ENCODE measurements at regions not wholly inside any gene's neighbourhood (a gene's known extent, or its start where the extent isn't known, plus 50 kb on each side); places are given as distances from the start of the nearest gene placed in this dataset.

DNA sequence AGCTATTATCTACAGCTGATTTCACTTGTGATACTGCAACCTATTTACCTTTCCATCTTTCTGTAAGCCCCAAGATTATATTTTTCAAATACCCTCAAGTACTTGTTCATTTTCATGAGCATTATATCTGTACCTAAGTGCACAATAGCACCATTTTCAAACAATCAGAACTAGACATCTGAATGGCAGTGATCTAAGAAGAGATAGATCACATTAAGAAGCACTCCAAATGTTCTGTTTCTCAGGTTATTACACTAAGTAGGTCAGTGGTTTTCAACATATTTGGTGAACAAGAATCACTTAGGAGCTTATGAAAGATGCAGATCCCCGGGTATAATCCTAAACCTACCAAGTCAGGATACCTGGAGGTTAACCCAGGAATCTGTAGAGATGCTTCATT lies 872.7 kb downstream of the DCDC2C start:
- no peak overlapping the region for H3K27ac ChIP-seq (ENCODE audit: low read depth, low read length)
- H3K36me3 ChIP-seq (ENCODE audit: control insufficient read depth, low read length), result no peaks in the 10 kb centered on the region
- no peak for TF ChIP-seq EZH2phosphoT487 (IDR thresholded peaks at IDR 0.05; ENCODE audit: borderline replicate concordance, low read length)
- TF ChIP-seq, protein P1, sequence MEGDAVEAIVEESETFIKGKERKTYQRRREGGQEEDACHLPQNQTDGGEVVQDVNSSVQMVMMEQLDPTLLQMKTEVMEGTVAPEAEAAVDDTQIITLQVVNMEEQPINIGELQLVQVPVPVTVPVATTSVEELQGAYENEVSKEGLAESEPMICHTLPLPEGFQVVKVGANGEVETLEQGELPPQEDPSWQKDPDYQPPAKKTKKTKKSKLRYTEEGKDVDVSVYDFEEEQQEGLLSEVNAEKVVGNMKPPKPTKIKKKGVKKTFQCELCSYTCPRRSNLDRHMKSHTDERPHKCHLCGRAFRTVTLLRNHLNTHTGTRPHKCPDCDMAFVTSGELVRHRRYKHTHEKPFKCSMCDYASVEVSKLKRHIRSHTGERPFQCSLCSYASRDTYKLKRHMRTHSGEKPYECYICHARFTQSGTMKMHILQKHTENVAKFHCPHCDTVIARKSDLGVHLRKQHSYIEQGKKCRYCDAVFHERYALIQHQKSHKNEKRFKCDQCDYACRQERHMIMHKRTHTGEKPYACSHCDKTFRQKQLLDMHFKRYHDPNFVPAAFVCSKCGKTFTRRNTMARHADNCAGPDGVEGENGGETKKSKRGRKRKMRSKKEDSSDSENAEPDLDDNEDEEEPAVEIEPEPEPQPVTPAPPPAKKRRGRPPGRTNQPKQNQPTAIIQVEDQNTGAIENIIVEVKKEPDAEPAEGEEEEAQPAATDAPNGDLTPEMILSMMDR (IDR thresholded peaks at IDR 0.05; ENCODE audit: low read depth, low read length, poor library complexity, severe bottlenecking), result no peak
- no peak overlapping the region for H3K4me3 ChIP-seq (ENCODE audit: low read length)
- H3K4me2 ChIP-seq (ENCODE audit: low read length), result no peak overlapping the region
- H3F3A ChIP-seq (ENCODE audit: control insufficient read depth, insufficient read depth), result no peaks in the 10 kb centered on the region
- H3K79me2 ChIP-seq (ENCODE audit: control insufficient read depth, low read length), result no peaks in the 10 kb centered on the region
- no peaks in the 10 kb centered on the region for H4K20me1 ChIP-seq (ENCODE audit: control insufficient read depth, insufficient read depth, low read depth, low read length)
- H3K9me3 ChIP-seq (ENCODE audit: control insufficient read depth, insufficient read depth, low read length), result no peaks in the 10 kb centered on the region
- no peaks in the 10 kb centered on the region for H3K4me1 ChIP-seq (ENCODE audit: control insufficient read depth, low read length)
- no peaks in the 10 kb centered on the region for H3K27me3 ChIP-seq (ENCODE audit: control insufficient read depth, low read length)
- no peaks in the 10 kb centered on the region; the same call in 1 of the 2 replicates for H3K9me2 ChIP-seq (replicated peaks; ENCODE audit: control insufficient read depth, low read length)

DNA sequence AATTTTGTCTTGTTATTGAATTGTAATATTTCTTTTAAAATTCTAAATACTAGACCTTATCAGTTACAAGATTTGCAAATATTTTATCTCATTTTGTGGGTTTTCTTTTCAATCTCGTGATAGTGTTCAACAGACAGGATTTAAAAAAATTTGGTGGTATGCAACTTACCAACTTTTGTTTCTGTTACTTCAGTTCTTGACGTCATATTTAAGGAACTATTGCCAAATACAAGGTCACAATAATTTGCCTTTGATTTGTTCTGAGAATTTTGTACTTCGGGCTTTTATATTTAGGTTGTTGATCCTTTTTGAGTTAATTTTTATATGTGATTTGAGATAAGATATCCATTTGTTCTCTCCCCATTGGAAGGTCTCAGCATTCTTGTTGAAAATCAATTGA lies 876.6 kb downstream of the DCDC2C start:
- Histone ChIP-seq H3K4me2 (ENCODE audit: low read length) (no peak overlapping the region), H3K9me2 (replicated peaks; ENCODE audit: control insufficient read depth, low read length) (no peaks in the 10 kb centered on the region; the same call in 1 of the 2 replicates), H3K9me3 (ENCODE audit: control insufficient read depth, insufficient read depth, low read length) (no peaks in the 10 kb centered on the region), H3K27ac (ENCODE audit: low read depth, low read length) (no peak overlapping the region), H3K4me1 (ENCODE audit: control insufficient read depth, low read length) (no peaks in the 10 kb centered on the region), H3F3A (ENCODE audit: control insufficient read depth, insufficient read depth) (no peaks in the 10 kb centered on the region), H3K36me3 (ENCODE audit: control insufficient read depth, low read length) (no peaks in the 10 kb centered on the region), H4K20me1 (ENCODE audit: control insufficient read depth, insufficient read depth, low read depth, low read length) (no peaks in the 10 kb centered on the region), H3K4me3 (ENCODE audit: low read length) (no peak overlapping the region), H3K79me2 (ENCODE audit: control insufficient read depth, low read length) (no peaks in the 10 kb centered on the region), H3K27me3 (ENCODE audit: control insufficient read depth, low read length) (no peaks in the 10 kb centered on the region)
- TF ChIP-seq, protein P1 (IDR thresholded peaks at IDR 0.05; ENCODE audit: low read depth, low read length, poor library complexity, severe bottlenecking), result no peak
- TF ChIP-seq EZH2phosphoT487 (IDR thresholded peaks at IDR 0.05; ENCODE audit: borderline replicate concordance, low read length), result no peak

DNA sequence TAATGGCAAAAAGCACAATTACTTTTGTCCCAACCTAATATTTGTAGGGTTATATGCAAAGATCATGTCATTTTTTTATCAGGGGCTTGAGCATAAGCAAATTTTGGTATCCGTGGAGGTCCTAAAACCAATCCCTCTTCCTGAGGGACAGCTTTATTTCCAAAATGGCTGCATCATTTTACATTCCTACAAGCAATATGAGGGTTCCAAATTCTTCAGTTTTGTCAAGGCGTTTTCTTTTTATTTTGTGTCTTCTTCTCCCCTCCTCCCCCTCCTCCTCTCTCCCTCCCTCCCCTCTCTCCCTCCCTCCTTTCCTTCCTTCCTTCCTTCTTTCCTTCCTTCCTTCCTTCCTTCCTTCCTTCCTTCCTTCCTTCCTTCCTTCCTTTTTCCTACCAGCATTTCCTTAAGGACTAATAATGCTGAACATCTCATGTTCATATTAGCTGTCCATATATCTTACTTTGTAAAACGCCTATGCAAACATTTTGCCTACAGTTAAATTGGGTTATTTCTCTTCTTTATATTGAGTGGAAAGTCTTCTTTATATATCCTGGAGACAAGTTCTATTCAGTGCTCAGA lies 881.8 kb downstream of the DCDC2C start:
- Histone ChIP-seq H3K79me2 (ENCODE audit: control insufficient read depth, low read length) (no peaks in the 10 kb centered on the region), H3K27me3 (ENCODE audit: control insufficient read depth, low read length) (no peaks in the 10 kb centered on the region), H3K4me3 (ENCODE audit: low read length) (no peak overlapping the region), H3K9me3 (ENCODE audit: control insufficient read depth, insufficient read depth, low read length) (no peaks in the 10 kb centered on the region), H4K20me1 (ENCODE audit: control insufficient read depth, insufficient read depth, low read depth, low read length) (no peaks in the 10 kb centered on the region), H3K9me2 (replicated peaks; ENCODE audit: control insufficient read depth, low read length) (no peaks in the 10 kb centered on the region), H3K27ac (ENCODE audit: low read depth, low read length) (no peak overlapping the region), H3K36me3 (ENCODE audit: control insufficient read depth, low read length) (no peaks in the 10 kb centered on the region), H3K4me1 (ENCODE audit: control insufficient read depth, low read length) (no peaks in the 10 kb centered on the region), H3F3A (ENCODE audit: control insufficient read depth, insufficient read depth) (no peaks in the 10 kb centered on the region), H3K4me2 (ENCODE audit: low read length) (no peak overlapping the region)
- TF ChIP-seq, protein P1 (IDR thresholded peaks at IDR 0.05; ENCODE audit: low read depth, low read length, poor library complexity, severe bottlenecking), result no peak
- no peak for TF ChIP-seq EZH2phosphoT487 (IDR thresholded peaks at IDR 0.05; ENCODE audit: borderline replicate concordance, low read length)
